ENCODE measurements at regions not wholly inside any gene's neighbourhood (a gene's known extent, or its start where the extent isn't known, plus 50 kb on each side); places are given as distances from the start of the nearest gene placed in this dataset.

DNA sequence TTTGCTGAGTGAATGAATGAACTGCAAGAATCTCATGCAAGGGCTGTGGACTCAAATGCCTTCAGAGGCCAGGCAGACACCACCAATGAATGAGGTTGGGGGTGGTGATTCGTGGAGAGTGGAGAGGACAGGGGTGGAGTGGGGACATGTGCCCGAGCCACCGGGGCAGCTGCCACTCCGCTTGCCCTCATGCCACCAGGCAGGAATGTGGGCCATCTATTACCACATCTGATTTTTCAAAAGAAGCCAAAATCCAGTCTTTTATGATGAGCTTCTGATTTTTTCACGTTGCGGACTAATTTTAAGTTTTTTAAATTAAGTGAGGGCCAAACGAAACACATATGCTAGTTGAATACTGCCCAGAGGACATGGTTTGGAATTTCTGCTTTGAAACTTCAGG lies 67.1 kb upstream of the SMURF2 start:
- TF ChIP-seq, protein P1, sequence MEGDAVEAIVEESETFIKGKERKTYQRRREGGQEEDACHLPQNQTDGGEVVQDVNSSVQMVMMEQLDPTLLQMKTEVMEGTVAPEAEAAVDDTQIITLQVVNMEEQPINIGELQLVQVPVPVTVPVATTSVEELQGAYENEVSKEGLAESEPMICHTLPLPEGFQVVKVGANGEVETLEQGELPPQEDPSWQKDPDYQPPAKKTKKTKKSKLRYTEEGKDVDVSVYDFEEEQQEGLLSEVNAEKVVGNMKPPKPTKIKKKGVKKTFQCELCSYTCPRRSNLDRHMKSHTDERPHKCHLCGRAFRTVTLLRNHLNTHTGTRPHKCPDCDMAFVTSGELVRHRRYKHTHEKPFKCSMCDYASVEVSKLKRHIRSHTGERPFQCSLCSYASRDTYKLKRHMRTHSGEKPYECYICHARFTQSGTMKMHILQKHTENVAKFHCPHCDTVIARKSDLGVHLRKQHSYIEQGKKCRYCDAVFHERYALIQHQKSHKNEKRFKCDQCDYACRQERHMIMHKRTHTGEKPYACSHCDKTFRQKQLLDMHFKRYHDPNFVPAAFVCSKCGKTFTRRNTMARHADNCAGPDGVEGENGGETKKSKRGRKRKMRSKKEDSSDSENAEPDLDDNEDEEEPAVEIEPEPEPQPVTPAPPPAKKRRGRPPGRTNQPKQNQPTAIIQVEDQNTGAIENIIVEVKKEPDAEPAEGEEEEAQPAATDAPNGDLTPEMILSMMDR (IDR thresholded peaks at IDR 0.05): no peak

DNA sequence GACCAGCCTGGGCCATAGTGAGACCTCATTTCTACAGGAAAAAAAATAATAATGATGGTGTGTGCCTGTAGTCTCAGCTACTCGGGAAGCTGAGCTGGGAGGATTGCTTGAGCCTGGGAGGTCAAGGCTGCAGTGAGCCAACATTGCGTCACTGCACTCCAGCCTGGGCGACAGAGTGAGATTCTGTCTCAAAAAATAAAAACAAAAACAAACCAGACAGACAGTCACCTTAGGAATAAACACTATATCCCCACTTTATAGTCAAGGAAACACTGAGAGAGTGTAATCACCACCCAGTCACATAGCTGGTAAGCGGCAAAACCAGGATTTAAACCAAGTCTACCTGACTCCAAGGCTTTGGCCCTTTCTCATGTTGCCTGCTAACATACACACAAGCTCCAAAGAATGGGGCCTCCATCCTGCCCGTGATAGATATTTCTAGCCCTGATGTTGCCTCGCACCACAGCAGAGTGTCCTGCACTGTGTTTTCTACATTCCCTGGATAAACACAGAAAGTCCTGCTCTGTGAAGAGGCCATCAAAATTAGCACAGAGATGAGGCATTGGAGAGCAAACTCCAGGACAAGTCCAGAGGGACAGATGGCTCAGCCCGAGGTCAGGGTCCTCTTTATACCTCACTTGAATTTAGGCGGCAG lies 66.1 kb upstream of the SMURF2 start:
- TF ChIP-seq, protein P1 (IDR thresholded peaks at IDR 0.05): no peak

DNA sequence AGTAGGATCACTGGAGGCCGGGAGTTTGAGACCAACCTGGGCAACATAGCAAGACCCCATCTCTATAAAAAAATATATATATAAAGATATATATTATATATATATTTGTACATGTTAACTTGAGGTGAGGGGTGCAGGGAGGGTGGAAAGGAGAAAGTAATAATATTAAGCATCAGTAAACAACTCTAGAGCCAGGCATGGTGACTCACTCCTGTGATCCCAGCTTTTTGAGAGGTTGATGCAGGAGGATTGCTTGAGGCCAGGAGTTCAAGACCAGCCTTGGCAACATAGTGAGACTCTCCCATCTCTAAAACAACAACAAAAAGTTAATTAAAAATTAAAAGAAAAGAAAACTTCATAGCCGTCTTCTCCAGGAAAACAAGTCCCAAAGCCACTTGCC lies 61.7 kb upstream of the SMURF2 start:
- TF ChIP-seq, protein P1 (IDR thresholded peaks at IDR 0.05): no peak

DNA sequence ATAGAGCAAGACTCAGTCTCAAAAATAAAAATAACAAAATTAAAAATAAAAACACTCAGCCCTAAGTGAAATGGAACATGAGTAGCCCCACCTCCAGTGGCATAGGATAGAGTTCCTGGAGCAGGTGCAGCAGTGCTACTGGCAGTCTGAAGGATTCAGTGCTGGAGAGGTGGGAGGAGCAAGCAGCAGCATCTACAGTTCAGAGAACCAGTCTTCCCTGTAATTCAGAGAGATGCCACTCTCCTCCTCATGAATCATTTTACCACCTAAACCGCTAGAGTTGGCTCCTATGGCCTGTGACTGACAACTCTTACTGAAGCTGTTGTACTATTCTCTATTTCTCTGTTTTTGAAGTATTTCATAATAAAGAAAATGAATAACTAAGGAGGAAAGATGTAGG lies 56.0 kb upstream of the SMURF2 start:
- TF ChIP-seq, protein P1 (IDR thresholded peaks at IDR 0.05): no peak

Measured in LNCAP (cell line).